Activated naive CD4-positive, alpha-beta T cell treated with anti-CD3 and anti-CD28 coated beads, Interleukin-2, amount 50 U/mL, for 16 hours (primary cell): ENCODE measurements at regions not wholly inside any gene's neighbourhood (a gene's known extent, or its start where the extent isn't known, plus 50 kb on each side); places are given as distances from the start of the nearest gene placed in this dataset.
"Not testable (repeated sequence)": the region's sequence is repeated elsewhere in the genome, so short reads cannot be mapped to it uniquely, and the experiment has no call there.

Source experiments
- DNase-seq: peaks from one replicate; pipeline ENCODE4 v3.0.0-alpha.2; 2020

GRCh38 chr14:19267636-19268035, 166.5 kb downstream of the POTEG start:
- peak; percentile 8 for DNase-seq

GRCh38 chr14:19268047-19268627, 166.0 kb downstream of the POTEG start:
- DNase-seq = not testable (repeated sequence)

GRCh38 chr14:19272235-19272634, 161.9 kb downstream of the POTEG start:
- not testable (repeated sequence) for DNase-seq

- peak; percentile 4 for DNase-seq
Observed at GRCh38 chr14:19289669-19290068, 144.5 kb downstream of the POTEG start.

GRCh38 chr14:19300243-19300642, 133.9 kb downstream of the POTEG start:
- DNase-seq = not testable (repeated sequence)

- DNase-seq = peak; percentile 8
Observed at GRCh38 chr14:19300838-19301237, 133.3 kb downstream of the POTEG start.

- DNase-seq = not testable (repeated sequence)
Observed at GRCh38 chr14:19303844-19304243, 130.3 kb downstream of the POTEG start.

- not testable (repeated sequence) for DNase-seq
Observed at GRCh38 chr14:19304442-19304841, 129.7 kb downstream of the POTEG start.

GRCh38 chr14:19304918-19305317, 129.2 kb downstream of the POTEG start:
- DNase-seq = not testable (repeated sequence)

- peak; percentile 3 for DNase-seq
Observed at GRCh38 chr14:19305776-19306175, 128.4 kb downstream of the POTEG start.

GRCh38 chr14:19306405-19306804, 127.7 kb downstream of the POTEG start:
- DNase-seq = not testable (repeated sequence)

GRCh38 chr14:19311023-19311422, 123.1 kb downstream of the POTEG start:
- not testable (repeated sequence) for DNase-seq

GRCh38 chr14:19330678-19331077, 103.5 kb downstream of the POTEG start:
- DNase-seq = not testable (repeated sequence)

- not testable (repeated sequence) for DNase-seq
Observed at GRCh38 chr14:19337232-19338059, 96.7 kb downstream of the POTEG start.

GRCh38 chr14:19338060-19338372, 96.1 kb downstream of the POTEG start:
- DNase-seq = not testable (repeated sequence)

GRCh38 chr14:19340976-19341375, 93.2 kb downstream of the POTEG start:
- DNase-seq = not testable (repeated sequence)

- not testable (repeated sequence) for DNase-seq
Observed at GRCh38 chr14:19341627-19342026, 92.5 kb downstream of the POTEG start.

GRCh38 chr14:19344261-19344660, 89.9 kb downstream of the POTEG start:
- DNase-seq = not testable (repeated sequence)

GRCh38 chr14:19344689-19345088, 89.5 kb downstream of the POTEG start:
- DNase-seq = not testable (repeated sequence)

GRCh38 chr14:19345298-19345911, 88.7 kb downstream of the POTEG start:
- not testable (repeated sequence) for DNase-seq

GRCh38 chr14:19346074-19346480, 88.1 kb downstream of the POTEG start:
- not testable (repeated sequence) for DNase-seq

- not testable (repeated sequence) for DNase-seq
Observed at GRCh38 chr14:19346636-19347035, 87.5 kb downstream of the POTEG start.

GRCh38 chr14:19347112-19347511, 87.0 kb downstream of the POTEG start:
- DNase-seq = not testable (repeated sequence)
